ENCODE measurements at regions not wholly inside any gene's neighbourhood (a gene's known extent, or its start where the extent isn't known, plus 50 kb on each side); places are given as distances from the start of the nearest gene placed in this dataset.

DNA sequence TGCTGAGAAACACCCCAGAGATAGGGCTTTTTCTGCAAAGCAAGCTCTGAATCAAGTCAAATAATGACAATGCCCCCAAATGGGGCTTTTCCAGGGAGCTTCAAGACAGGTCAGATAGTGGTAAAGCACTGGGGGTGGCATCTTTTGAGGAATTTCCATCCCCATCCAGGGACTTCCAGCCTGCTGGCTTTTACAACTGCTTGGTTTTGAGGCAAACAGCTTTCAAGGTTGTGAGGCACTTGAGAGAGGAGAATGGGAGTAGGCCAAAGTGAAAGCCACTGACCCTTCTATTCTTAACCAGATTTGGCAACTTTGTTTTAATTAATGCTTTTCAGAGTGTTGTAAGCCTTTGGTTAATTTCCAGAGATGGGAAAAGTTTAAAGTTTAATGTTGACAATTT is 762.0 kb upstream of the POU3F3 start:
- TF ChIP-seq, protein P1, sequence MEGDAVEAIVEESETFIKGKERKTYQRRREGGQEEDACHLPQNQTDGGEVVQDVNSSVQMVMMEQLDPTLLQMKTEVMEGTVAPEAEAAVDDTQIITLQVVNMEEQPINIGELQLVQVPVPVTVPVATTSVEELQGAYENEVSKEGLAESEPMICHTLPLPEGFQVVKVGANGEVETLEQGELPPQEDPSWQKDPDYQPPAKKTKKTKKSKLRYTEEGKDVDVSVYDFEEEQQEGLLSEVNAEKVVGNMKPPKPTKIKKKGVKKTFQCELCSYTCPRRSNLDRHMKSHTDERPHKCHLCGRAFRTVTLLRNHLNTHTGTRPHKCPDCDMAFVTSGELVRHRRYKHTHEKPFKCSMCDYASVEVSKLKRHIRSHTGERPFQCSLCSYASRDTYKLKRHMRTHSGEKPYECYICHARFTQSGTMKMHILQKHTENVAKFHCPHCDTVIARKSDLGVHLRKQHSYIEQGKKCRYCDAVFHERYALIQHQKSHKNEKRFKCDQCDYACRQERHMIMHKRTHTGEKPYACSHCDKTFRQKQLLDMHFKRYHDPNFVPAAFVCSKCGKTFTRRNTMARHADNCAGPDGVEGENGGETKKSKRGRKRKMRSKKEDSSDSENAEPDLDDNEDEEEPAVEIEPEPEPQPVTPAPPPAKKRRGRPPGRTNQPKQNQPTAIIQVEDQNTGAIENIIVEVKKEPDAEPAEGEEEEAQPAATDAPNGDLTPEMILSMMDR (IDR thresholded peaks at IDR 0.05; ENCODE audit: poor library complexity): no peak
- TF ChIP-seq EZH2 (IDR thresholded peaks at IDR 0.05; ENCODE audit: borderline replicate concordance) (no peak), EZH2phosphoT487 (IDR thresholded peaks at IDR 0.05; ENCODE audit: low read depth, severe bottlenecking, unreplicated experiment) (no peak)
